ENCODE measurements at regions not wholly inside any gene's neighbourhood (a gene's known extent, or its start where the extent isn't known, plus 50 kb on each side); places are given as distances from the start of the nearest gene placed in this dataset.

GRCh38 chr3:174792864-174793263 lies 66.3 kb upstream of the NAALADL2 start:
- TF ChIP-seq CTCF (conservative IDR thresholded peaks at IDR 0.05 in 1 of 2, IDR thresholded peaks at IDR 0.05 in 1 of 2; ENCODE audit: low read depth in 1 of 2, low read length in 2 of 2), result no peak
- TF ChIP-seq EZH2 (IDR thresholded peaks at IDR 0.05; ENCODE audit: low read length, missing control alignments), result no peak
- no peak for DNase-seq (ENCODE audit: low read depth in 2 of 2)
- Histone ChIP-seq H3K27me3 (ENCODE audit: control insufficient read depth, insufficient read depth, low read length) (no peaks in the 10 kb centered on the region), H4K20me1 (ENCODE audit: control insufficient read depth, extremely low read depth, insufficient read depth, low read length) (no peaks in the 10 kb centered on the region), H2AFZ (ENCODE audit: low read length) (no peak overlapping the region), H3K4me1 (ENCODE audit: control insufficient read depth, extremely low read depth, insufficient read depth, low read length) (no peaks in the 10 kb centered on the region), H3K36me3 (ENCODE audit: control insufficient read depth, insufficient read depth, low read length) (no peaks in the 10 kb centered on the region), H3K79me2 (ENCODE audit: control insufficient read depth, insufficient read depth, low read length) (no peaks in the 10 kb centered on the region), H3K9me3 (ENCODE audit: control insufficient read depth, insufficient read depth, low read depth, low read length) (no peaks in the 10 kb centered on the region), H3K27ac (ENCODE audit: insufficient read depth, low read length) (no peak overlapping the region), H3K9ac (ENCODE audit: insufficient read depth, low read length) (no peak overlapping the region), H3K4me3 (replicated peaks in 1 of 4; ENCODE audit: control extremely low read depth in 1 of 4, insufficient read depth in 1 of 4, low read depth in 3 of 4, low read length in 4 of 4) (no peak overlapping the region), H3K4me2 (ENCODE audit: extremely low read depth, insufficient read depth, low read length) (no peak overlapping the region)

Data from fibroblast of lung (primary cell).